CD4-positive, alpha-beta T cell treated with Interleukin-4 for 1 hour (primary cell): ENCODE measurements at regions not wholly inside any gene's neighbourhood (a gene's known extent, or its start where the extent isn't known, plus 50 kb on each side); places are given as distances from the start of the nearest gene placed in this dataset.
"Not testable (repeated sequence)": the region's sequence is repeated elsewhere in the genome, so short reads cannot be mapped to it uniquely, and the experiment has no call there.

Experiments
- DNase-seq, 2 donors: peaks; one replicate each; pipeline ENCODE4 v3.0.0-alpha.2; 2020 to 2022

DNA sequence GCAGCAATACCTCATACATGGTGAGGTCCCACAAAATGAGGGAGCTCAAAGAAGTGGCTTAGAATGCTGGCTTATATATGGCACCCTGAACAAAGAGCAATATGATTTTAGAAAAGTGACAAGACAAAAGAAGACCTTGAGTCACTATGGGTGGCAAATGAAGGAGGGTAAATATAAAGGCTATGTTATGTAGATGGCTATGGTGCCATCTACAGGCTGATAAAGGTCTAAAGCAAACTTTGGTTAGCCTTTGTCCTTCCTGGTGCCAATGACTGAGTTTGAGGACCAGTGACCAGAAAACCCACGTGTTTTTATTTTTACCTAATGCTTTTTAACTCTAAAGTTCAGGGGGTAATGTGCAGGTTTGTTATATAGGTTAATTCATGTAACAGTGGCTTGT lies 151.8 kb downstream of the CCNG2 start:
- DNase-seq = no peak

- no peak for DNase-seq
Measured at GRCh38 chr4:77309496-77309895, 152.5 kb downstream of the CCNG2 start.

DNA sequence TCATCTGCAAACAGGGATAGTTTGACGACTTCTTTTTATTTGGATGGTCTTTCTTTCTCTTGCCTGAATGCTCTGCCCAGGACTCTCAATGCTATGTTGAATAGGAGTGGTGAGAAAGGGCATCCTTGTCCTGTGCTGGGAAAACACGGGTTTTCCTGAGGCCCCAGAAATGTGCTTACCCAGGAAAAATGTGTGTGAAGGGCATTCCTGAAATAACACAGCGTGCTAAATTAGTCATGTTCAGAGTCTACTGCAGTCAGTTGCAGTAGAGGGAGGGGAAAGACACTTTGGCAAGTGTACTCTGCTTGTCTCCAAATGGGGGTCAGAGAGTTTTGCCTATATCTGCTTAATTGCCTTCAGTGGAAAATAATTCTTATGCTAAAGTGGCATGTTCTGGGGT lies 153.9 kb downstream of the CCNG2 start:
- no peak for DNase-seq

DNA sequence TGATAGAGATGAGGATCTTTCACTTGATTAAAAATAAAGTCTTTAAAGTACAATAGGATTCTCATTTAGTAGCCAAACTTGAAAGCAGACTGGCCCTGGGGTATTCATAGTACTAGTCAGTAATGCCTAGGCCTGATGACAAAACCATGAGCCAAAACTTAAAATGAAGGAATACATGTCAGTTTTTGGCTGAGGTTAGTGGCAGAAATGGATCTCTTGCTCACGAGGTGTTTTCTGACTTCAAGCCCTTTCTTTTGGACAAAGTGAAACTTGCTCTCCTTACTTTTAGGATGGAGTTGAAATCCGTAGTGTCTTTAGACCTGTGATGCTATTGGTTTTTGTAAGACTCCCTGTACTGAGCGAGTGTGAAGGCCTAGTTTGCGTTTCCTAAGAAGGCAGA lies 157.7 kb downstream of the CCNG2 start:
- no peak for DNase-seq

DNA sequence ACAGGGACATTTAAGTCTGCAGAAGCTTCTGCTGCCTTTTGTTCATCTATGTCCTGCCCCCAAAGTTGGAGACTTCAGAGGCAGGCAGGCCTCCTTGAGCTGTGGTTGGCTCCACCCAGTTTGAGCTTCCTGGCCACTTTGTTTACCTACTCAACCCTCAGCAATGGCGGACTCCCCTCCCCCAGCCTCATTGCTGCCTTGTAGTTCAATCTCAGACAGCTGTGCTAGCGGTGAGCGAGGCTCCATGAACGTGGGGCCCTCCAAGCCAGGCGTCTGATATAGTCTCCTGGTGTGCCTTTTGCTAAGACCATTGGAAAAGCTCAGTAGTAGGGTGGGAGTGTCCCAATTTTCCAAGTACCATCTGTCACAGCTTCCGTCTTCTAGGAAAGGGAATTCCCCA lies 170.1 kb downstream of the CCNG2 start:
- DNase-seq = no peak

DNA sequence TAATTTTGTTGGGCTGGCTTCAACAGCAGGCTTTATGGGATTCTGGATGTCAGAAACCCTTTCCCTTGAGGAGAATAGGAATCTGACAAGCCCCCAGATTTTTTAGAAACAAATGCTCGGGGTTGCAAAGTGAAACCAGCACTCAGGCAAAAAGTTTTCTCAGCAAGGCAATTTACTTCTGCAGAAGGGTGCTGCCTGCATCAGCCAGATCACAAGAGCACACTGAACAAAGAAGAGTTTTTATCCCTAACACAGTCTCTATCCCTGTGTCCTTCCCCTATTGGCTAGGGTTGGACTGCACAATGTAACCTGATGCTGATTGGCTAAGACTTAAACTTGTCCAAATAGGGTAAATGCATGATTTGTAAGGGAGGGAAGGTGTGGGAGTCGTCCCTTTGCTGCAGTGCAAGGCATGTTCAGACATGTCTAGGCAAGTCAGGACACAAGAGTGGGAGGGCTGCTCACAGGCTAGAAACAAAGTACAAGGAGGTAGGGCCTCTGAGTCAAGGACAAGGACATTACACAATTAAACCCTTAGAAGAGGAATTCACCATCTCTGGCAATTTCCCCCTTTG lies 175.8 kb downstream of the CCNG2 start:
- no peak for DNase-seq

GRCh38 chr4:77336411-77337142 lies 179.6 kb downstream of the CCNG2 start:
- DNase-seq = no peak

GRCh38 chr4:77342170-77342810 lies 185.3 kb downstream of the CCNG2 start:
- DNase-seq = no peak

- no peak for DNase-seq
Measured at GRCh38 chr4:77344001-77344400, 187.0 kb downstream of the CCNG2 start.

- DNase-seq = no peak
Measured at GRCh38 chr4:77344784-77345183, 187.8 kb downstream of the CCNG2 start.

DNA sequence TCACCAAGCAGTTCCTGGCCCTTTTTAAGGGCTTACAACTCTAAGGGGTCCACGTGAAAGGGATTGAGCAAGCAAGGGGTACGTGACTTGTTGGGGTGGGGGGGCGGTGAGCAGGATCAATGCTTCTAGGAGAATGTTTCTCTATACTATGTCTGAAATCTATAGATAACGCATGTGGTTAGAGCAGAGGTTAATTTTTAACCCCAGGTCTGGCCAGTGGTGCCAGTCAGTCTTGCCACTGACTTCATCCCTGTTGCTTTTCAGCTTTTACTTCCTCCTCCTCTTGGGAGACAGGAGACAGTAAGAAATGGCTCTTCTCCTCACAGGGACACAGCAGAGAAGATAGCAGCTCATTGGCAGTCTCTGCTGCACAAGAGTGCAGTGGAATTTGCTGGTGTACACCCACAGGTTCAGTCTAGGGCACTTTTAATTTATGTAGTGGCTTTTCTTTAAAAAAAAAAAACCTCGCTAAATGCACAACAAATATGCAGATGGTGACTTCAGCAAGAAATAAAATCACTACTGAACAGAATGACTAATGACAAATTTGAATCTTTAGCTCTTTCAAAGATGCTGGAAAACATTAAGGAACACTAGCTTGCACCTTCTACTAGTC lies 190.5 kb downstream of the CCNG2 start:
- DNase-seq = no peak

DNA sequence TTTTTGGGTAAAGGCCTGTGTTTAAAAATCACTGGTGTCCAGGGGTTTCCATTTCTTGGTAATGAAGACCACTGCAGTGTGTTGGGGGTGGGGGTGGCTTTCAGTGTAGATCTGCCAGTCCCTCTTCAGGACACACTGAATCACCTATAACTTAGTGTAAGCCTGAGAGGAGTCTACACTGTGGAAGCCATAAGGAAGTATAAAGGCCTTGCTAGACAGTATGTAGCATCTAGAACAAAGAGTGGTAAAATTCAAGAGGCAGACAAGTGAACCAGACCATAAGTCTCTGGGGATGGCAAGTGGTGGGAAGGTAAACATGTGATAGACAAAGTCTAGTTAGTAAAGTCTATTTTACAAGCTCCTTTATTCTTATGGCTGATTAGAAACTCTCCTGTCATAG lies 191.8 kb downstream of the CCNG2 start:
- DNase-seq = no peak

GRCh38 chr4:77349364-77349763 lies 192.4 kb downstream of the CCNG2 start:
- DNase-seq = no peak

GRCh38 chr4:77349796-77350195 lies 192.8 kb downstream of the CCNG2 start:
- DNase-seq = no peak

DNA sequence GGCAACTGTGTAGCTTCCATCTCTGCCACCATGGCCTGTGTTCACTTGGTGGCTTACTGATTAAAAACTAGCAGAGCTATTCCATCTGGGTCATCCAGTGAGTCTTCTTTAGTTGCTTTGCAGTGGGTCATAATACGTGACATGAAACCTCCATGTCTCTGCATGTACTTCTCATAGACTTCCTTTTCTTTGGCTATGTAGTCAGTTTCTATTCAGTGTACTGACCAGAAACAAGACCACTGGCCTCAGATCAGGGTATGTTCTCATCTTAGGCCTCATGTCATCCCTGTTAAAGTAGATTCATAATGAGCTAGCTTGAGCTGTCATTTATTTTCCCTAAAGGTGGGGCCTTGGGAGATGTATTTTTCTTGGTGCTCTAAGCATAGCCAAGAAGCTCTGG lies 195.2 kb downstream of the CCNG2 start:
- no peak for DNase-seq

GRCh38 chr4:77353724-77354315 lies 196.8 kb downstream of the CCNG2 start:
- not testable (repeated sequence) for DNase-seq

DNA sequence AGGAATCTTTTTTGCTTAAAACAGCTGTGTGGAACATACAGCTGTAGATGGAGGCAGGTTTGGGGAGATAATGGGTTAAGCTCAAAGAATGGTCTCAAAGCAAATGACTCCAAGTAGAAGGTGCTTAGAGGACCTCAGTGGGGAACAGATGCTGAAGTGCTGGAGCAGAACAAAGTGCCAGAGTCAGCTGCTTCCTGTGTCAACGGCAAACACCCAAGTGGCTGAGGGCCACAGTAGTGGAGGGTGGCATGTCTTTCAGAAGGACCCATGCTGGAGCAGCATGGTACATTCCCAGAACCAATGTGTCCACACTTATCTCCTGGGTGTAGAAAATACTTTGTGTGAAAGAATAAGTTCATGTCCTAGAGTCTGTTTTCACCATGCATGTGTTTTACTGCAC lies 197.5 kb downstream of the CCNG2 start:
- DNase-seq = no peak

GRCh38 chr4:77355731-77356130 lies 198.7 kb downstream of the CCNG2 start:
- no peak for DNase-seq

DNA sequence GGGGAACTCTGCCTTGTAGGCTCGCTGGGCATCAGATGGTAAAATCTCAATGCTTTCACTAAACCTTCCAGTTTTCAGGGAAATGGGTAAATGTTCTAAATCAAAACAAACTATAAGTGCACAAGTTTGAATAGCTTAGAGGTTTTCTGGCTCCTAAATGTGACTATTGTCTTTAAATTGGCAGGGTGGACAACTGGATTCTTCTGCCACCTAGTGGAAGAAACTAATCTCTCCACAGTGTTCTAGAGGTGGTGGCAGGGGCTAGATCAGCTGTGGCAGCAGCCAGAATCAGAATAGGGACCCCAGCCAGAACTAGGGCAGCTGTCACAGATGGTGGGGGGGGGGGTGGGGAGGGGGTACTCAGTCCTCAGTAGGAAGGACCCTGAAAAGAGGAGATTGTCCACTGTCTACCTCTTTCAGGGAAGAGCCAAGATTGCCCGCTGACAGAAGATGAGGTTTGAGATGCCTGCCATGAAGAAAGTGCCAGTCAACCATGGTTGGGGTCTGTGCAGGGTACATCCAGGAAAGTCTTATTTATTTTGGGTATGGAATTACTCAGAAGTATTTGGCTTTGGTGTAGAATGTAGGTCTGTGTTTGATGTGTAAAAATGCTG lies 201.4 kb downstream of the CCNG2 start:
- DNase-seq = peak in 1 of 2 donors; percentile 11

- no peak for DNase-seq
Measured at GRCh38 chr4:77360451-77360850, 203.4 kb downstream of the CCNG2 start.

GRCh38 chr4:77366876-77367275 lies 209.9 kb downstream of the CCNG2 start:
- not testable (repeated sequence) for DNase-seq

- DNase-seq = no peak
Measured at GRCh38 chr4:77367638-77368037, 210.6 kb downstream of the CCNG2 start.

GRCh38 chr4:77372375-77372774 lies 215.4 kb downstream of the CCNG2 start:
- DNase-seq = no peak
